ENCODE measurements at regions not wholly inside any gene's neighbourhood (a gene's known extent, or its start where the extent isn't known, plus 50 kb on each side); places are given as distances from the start of the nearest gene placed in this dataset.

DNA sequence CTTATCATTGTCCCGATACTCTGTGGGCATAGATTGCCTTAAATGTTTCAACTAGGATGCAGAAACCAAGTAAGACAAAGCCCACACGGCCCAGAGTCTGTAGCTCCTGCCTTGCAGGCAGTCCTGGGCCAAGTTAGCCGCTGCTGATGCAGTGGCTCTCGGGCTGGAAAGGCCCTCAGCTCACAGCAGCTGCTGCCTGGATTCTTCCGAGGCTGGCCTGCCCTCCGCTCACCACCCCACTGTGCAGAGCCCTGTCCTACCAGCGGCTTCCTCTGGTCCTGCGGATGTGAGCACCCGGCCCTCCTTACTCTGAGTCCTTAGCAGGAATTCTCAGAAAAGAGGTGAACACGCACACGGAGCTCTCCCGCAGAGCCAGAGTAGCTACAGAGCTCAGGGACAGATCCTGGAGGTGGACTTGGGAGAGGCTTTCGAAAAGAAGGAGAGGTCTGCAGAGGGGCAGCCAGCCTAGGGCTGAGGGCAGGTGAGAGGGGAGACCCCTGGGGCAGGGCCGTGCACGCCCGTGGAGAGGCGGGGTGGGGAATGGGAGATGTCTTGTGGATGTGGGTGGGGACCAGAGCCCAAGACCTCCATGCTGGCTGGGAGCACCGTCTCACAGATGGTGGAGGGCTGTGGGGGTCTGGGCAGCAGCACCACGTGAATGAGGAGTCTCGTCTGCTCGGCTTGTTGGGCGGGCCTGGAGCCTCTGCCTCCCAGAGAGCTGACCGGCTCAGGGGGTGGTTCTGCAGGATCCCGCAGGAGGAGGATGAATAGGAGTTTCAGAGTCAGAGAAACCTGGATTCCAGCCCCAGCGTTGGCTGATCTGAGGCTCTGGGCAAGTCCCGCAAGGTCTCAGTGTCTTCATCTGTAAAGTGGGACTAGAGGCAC lies 117.4 kb upstream of the B3GAT1 start:
- TF ChIP-seq, protein P1, sequence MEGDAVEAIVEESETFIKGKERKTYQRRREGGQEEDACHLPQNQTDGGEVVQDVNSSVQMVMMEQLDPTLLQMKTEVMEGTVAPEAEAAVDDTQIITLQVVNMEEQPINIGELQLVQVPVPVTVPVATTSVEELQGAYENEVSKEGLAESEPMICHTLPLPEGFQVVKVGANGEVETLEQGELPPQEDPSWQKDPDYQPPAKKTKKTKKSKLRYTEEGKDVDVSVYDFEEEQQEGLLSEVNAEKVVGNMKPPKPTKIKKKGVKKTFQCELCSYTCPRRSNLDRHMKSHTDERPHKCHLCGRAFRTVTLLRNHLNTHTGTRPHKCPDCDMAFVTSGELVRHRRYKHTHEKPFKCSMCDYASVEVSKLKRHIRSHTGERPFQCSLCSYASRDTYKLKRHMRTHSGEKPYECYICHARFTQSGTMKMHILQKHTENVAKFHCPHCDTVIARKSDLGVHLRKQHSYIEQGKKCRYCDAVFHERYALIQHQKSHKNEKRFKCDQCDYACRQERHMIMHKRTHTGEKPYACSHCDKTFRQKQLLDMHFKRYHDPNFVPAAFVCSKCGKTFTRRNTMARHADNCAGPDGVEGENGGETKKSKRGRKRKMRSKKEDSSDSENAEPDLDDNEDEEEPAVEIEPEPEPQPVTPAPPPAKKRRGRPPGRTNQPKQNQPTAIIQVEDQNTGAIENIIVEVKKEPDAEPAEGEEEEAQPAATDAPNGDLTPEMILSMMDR (conservative IDR thresholded peaks at IDR 0.05), result no peak
- TF ChIP-seq EZH2 (IDR thresholded peaks at IDR 0.05; ENCODE audit: low read depth), result no peak
